Panc1 (cell line): ENCODE measurements at regions not wholly inside any gene's neighbourhood (a gene's known extent, or its start where the extent isn't known, plus 50 kb on each side); places are given as distances from the start of the nearest gene placed in this dataset.

Experiments
- CTCF ChIP-seq: fragments of 450-650 bp; IDR thresholded peaks from 2 replicates; pipeline ENCODE4 v1.5.1; 2017; ENCODE audit warnings: mild to moderate bottlenecking
- POLR2AphosphoS5 ChIP-seq: IDR thresholded peaks from 2 replicates; pipeline ENCODE4 v1.6.1; 2012; ENCODE audit warnings: mild to moderate bottlenecking, low read depth, low read length, moderate library complexity
- REST ChIP-seq, 2 experiments: IDR thresholded peaks; 2 replicates each; pipeline ENCODE4 v1.6.1; 2011 to 2012; ENCODE audit warnings: low read depth in 2 of 2, control low read depth in 1 of 2, low read length in 1 of 2, mild to moderate bottlenecking in 1 of 2, moderate library complexity in 1 of 2; ENCODE audit not compliant: insufficient read depth in 1 of 2
- SIN3A ChIP-seq: IDR thresholded peaks from 2 replicates; pipeline ENCODE4 v1.6.1; 2012; ENCODE audit warnings: low read depth, mild to moderate bottlenecking, low read length, moderate library complexity, borderline replicate concordance; ENCODE audit not compliant: insufficient read depth
- TCF7L2 ChIP-seq: IDR thresholded peaks from 2 replicates; pipeline ENCODE4 v1.6.1; 2011; ENCODE audit warnings: mild to moderate bottlenecking, low read depth, low read length, inconsistent platforms

- TF ChIP-seq CTCF (no peak), POLR2AphosphoS5 (no peak), SIN3A (no peak), REST (IDR thresholded peaks at IDR 0.05; ENCODE audit: insufficient read depth in 1 of 2, low read depth in 2 of 2, low read length in 1 of 2) (no peak), TCF7L2 (no peak)
These were observed 405.8 kb upstream of the SUCLG2 start for GRCh38 chr3:68060191-68060590.
